ENCODE measurements at regions not wholly inside any gene's neighbourhood (a gene's known extent, or its start where the extent isn't known, plus 50 kb on each side); places are given as distances from the start of the nearest gene placed in this dataset.

- TF ChIP-seq GATA2 (IDR thresholded peaks at IDR 0.05; ENCODE audit: low read depth, low read length), result no peak
- no peak for TF ChIP-seq GATA3 (IDR thresholded peaks at IDR 0.05; ENCODE audit: low read depth, low read length)
Measured at GRCh38 chr17:79438058-79438457, 172.8 kb downstream of the RBFOX3 start.

Data from SH-SY5Y (cell line).